HUES6 (cell line): ENCODE measurements at regions not wholly inside any gene's neighbourhood (a gene's known extent, or its start where the extent isn't known, plus 50 kb on each side); places are given as distances from the start of the nearest gene placed in this dataset.
"Not testable (repeated sequence)": the region's sequence is repeated elsewhere in the genome, so short reads cannot be mapped to it uniquely, and the experiment has no call there.

Experiments used
- H3K27ac ChIP-seq: 2 replicates; pipeline ENCODE4 v1.7.0; 2013; ENCODE audit warnings: low read depth, mild to moderate bottlenecking, low read length, inconsistent platforms
- H3K27me3 ChIP-seq: 2 replicates; pipeline ENCODE4 v1.6.1; 2013; ENCODE audit warnings: low read length; ENCODE audit not compliant: control insufficient read depth, insufficient read depth
- H3K36me3 ChIP-seq: 2 replicates; pipeline ENCODE4 v1.6.1; 2013; ENCODE audit warnings: low read length; ENCODE audit not compliant: control insufficient read depth, insufficient read depth
- H3K4me1 ChIP-seq: 2 replicates; pipeline ENCODE4 v1.6.1; 2013; ENCODE audit warnings: low read length; ENCODE audit not compliant: control insufficient read depth, insufficient read depth
- H3K4me3 ChIP-seq: 2 replicates; pipeline ENCODE4 v1.5.1; 2013; ENCODE audit warnings: low read depth, low read length
- H3K9ac ChIP-seq: one replicate; pipeline ENCODE4 v1.6.1; 2013; ENCODE audit warnings: mild to moderate bottlenecking, low read length
- H3K9me3 ChIP-seq: 2 replicates; pipeline ENCODE4 v1.6.1; 2013; ENCODE audit warnings: low read depth, low read length; ENCODE audit not compliant: control insufficient read depth, insufficient read depth

DNA sequence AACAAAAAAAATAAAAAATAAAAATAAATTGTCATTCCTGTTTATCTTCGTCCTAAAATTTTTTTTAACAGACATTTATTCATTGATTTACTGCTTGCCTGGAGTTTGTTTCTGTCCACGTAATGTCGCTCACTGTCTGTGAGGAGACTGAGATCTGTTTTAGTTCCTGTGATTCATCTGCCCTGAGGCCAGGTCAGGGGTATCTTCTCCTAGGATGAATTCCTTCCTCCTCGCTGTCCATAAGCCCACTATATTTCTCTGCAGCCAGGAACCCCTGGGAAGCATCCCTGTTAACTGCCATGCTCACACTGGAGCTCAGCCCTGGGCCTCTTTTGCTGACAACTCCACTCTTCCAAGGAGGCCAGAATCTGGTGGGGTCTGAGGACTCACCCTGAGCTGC, 682.0 kb downstream of the MTRR start:
- Histone ChIP-seq H3K4me1 (no peaks in the 10 kb centered on the region), H3K4me3 (no peak overlapping the region), H3K27me3 (no peaks in the 10 kb centered on the region), H3K36me3 (no peaks in the 10 kb centered on the region), H3K9ac (no peak overlapping the region), H3K27ac (no peak overlapping the region), H3K9me3 (peaks cover 10% of the 10 kb centered on the region; the same call in 1 of the 2 replicates)

DNA sequence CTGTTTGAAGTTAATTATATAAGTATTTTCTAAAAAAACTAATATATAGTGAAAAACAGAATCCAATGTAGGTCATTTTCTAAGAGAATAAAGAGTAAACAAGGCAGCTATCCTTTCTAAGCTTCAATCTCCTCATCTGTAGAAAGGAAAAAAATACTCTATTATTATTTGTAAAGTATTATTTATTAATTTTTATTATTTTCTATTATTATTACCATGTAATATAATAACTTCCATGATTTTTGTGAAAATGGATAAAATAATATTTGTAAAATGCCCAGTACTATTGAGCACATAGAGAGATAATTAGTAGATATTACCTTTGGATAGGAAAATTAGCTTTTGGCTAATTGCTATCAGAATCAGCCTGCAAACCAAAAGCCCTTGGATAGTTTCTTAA, 684.4 kb downstream of the MTRR start:
- Histone ChIP-seq H3K27ac (no peak overlapping the region), H3K4me1 (no peaks in the 10 kb centered on the region), H3K4me3 (no peak overlapping the region), H3K36me3 (no peaks in the 10 kb centered on the region), H3K27me3 (no peaks in the 10 kb centered on the region), H3K9ac (no peak overlapping the region), H3K9me3 (peaks cover 12% of the 10 kb centered on the region; the same call in 1 of the 2 replicates)

DNA sequence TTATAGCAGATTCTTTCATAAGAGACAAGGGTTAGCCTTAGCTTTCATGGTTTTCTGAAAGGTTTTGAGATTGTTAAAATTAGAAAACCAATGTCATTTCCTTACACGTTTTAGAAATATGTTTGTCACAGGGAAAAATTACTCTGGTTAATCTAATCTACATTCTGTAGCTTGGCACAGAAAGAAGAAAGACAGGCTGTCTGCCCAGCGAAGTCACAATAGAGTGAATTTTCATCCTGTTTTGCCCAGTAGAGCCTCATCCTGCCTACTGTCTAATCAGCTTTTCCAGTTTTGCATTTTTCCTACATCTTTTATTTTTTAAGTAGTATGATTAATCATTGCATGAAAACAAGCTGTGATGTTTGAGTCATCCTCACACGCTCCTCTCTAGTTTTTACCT, 688.8 kb downstream of the MTRR start:
- no peaks in the 10 kb centered on the region for H3K4me1 ChIP-seq
- no peak overlapping the region for H3K4me3 ChIP-seq
- peaks cover 12% of the 10 kb centered on the region; the same call in 1 of the 2 replicates for H3K9me3 ChIP-seq
- H3K36me3 ChIP-seq, result no peaks in the 10 kb centered on the region
- H3K27ac ChIP-seq, result no peak overlapping the region
- H3K27me3 ChIP-seq, result no peaks in the 10 kb centered on the region
- H3K9ac ChIP-seq, result no peak overlapping the region

DNA sequence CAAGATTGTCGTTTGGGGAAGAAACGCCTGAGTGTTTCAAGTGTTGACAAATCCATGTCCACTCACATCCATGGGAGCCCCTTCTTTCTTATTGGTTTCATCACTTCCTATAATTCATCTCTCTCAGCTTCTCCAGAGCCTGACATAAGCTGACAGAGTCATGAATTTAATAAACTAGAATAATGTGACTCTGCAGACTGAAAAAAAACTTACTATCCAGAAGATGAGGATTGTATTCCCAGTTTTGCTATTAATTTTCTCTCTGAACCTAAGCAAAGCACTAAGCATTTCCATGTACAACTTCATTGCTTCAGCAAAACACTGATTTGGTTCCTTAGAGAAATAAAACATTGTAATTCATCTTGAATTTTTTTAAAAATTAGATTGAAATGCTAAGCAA, 691.8 kb downstream of the MTRR start:
- H3K27me3 ChIP-seq, result no peaks in the 10 kb centered on the region
- peaks cover 3% of the 10 kb centered on the region; the same call in 1 of the 2 replicates for H3K9me3 ChIP-seq
- H3K36me3 ChIP-seq, result no peaks in the 10 kb centered on the region
- no peaks in the 10 kb centered on the region for H3K4me1 ChIP-seq
- H3K4me3 ChIP-seq, result no peak overlapping the region
- no peak overlapping the region for H3K27ac ChIP-seq
- H3K9ac ChIP-seq, result no peak overlapping the region

DNA sequence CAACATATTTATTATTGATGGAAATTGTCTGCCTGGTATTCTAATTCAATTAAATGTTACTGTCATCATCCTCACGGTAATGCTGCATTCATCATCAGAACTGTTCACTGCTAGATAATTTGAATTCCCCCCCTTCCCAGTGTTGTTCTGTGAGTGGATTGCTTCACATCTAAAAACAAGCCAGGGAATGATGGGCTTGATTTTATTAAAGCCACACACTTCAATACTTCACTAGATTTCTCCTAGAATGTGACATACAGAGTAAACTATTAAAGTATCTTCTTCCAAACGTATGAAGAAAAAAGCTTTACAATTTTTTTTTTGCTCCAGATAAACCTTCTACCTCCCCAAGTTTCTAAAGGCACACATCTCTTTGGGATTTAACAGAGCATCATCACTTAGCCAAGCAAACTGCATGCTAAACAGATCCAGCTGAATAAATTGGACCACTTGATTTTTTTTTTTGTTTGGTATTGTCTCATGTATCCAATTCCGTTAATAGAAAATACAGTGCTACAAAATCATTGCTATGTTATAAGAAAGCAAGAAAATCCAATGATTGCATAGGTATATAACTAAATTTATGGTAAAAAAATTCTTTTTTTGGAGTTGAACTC, 692.4 kb downstream of the MTRR start:
- Histone ChIP-seq H3K27ac (no peak overlapping the region), H3K27me3 (no peaks in the 10 kb centered on the region)

GRCh38 chr5:8561854-8562253, 692.9 kb downstream of the MTRR start:
- H3K36me3 ChIP-seq, result no peaks in the 10 kb centered on the region
- no peaks in the 10 kb centered on the region for H3K27me3 ChIP-seq
- no peaks in the 10 kb centered on the region for H3K4me1 ChIP-seq
- H3K27ac ChIP-seq, result no peak overlapping the region
- H3K4me3 ChIP-seq, result no peak overlapping the region
- no peak overlapping the region for H3K9ac ChIP-seq
- no peaks in the 10 kb centered on the region for H3K9me3 ChIP-seq

More for the DNA sequence above, 692.4 kb downstream of the MTRR start:
- no peaks in the 10 kb centered on the region for H3K4me1 ChIP-seq
- no peak overlapping the region for H3K9ac ChIP-seq
- no peaks in the 10 kb centered on the region for H3K36me3 ChIP-seq
- no peaks in the 10 kb centered on the region for H3K9me3 ChIP-seq
- H3K4me3 ChIP-seq, result no peak overlapping the region

DNA sequence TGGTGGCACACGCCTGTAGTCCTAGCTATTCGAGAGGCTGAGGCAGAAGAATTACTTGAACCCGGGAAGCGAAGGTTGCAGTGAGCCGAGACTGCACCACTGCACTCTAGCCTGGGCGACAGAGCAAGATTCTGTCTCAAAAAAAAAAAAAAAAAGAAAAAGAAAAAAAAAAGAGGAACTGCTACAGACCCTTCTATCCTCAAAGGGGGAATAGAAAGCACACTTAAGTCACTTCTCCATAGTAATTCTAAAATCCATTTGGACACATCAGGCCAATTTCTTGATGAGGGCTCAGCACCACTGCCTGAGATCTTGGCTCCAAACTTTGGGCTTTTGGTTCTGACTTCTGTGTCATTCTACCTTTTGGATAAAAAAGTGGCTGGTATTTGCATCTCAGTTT, 694.6 kb downstream of the MTRR start:
- not testable (repeated sequence) for H3K27ac ChIP-seq, H3K9ac ChIP-seq, H3K4me1 ChIP-seq, H3K9me3 ChIP-seq, H3K27me3 ChIP-seq, H3K4me3 ChIP-seq, H3K36me3 ChIP-seq

GRCh38 chr5:8568858-8569257, 699.9 kb downstream of the MTRR start:
- Histone ChIP-seq H3K9ac (no peak overlapping the region), H3K4me3 (no peak overlapping the region), H3K27ac (no peak overlapping the region), H3K4me1 (0 out of 2 replicates have a peak, but pooled peaks cover 7% of the 10 kb centered on the region), H3K27me3 (no peaks in the 10 kb centered on the region), H3K36me3 (no peaks in the 10 kb centered on the region), H3K9me3 (no peaks in the 10 kb centered on the region)

GRCh38 chr5:8570528-8570927, 701.6 kb downstream of the MTRR start:
- H3K27ac ChIP-seq, result no peak overlapping the region
- H3K9ac ChIP-seq, result no peak overlapping the region
- H3K9me3 ChIP-seq, result no peaks in the 10 kb centered on the region
- H3K4me3 ChIP-seq, result no peak overlapping the region
- no peaks in the 10 kb centered on the region for H3K27me3 ChIP-seq
- no peaks in the 10 kb centered on the region for H3K36me3 ChIP-seq
- H3K4me1 ChIP-seq, result 0 out of 2 replicates have a peak, but pooled peaks cover 7% of the 10 kb centered on the region

DNA sequence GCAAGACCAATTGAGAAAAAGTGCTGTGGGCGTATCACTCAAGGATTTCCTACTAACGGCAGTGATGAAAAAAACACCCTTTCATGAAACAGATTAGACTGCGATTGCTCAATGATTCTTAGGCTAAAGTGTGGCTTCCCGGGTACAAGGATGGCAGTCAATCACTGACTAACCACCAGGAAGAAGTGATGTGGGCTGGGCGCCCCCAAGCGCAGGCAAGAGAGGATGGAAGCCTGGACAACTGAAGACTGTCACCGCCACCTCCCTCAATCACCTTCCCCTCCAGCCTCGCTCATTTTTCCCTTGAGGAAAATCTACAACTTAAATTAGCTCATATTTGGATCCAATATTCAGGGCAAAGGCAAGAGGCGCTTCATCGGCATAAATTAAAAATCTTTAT, 707.2 kb downstream of the MTRR start:
- Histone ChIP-seq H3K9ac (no peak overlapping the region), H3K27ac (no peak overlapping the region), H3K9me3 (no peaks in the 10 kb centered on the region), H3K4me1 (no peaks in the 10 kb centered on the region), H3K4me3 (no peak overlapping the region), H3K27me3 (no peaks in the 10 kb centered on the region), H3K36me3 (no peaks in the 10 kb centered on the region)

DNA sequence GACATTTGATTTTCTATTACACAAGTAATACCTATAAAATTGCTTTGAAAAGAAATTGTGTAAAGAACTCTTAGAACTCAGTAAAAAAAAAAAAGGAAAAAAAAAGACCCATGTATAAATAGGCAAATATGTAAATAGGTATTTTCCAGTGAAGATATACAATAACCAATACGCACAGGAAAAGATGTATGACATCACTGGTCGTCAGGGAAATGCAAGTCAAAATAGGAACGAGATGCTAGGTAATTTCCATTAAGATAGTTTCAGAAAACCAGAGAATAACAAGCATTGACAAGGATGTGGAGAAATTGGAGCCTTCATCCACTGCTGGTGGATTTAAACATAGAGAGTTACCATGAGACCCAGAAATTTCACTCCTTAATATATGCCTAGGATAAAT, 708.8 kb downstream of the MTRR start:
- H3K4me1 ChIP-seq, result no peaks in the 10 kb centered on the region
- no peak overlapping the region for H3K27ac ChIP-seq
- H3K9ac ChIP-seq, result no peak overlapping the region
- H3K27me3 ChIP-seq, result peaks cover 5% of the 10 kb centered on the region; the same call in 1 of the 2 replicates
- no peak overlapping the region for H3K4me3 ChIP-seq
- no peaks in the 10 kb centered on the region for H3K36me3 ChIP-seq
- no peaks in the 10 kb centered on the region for H3K9me3 ChIP-seq
